ENCODE measurements at regions not wholly inside any gene's neighbourhood (a gene's known extent, or its start where the extent isn't known, plus 50 kb on each side); places are given as distances from the start of the nearest gene placed in this dataset.

- TF ChIP-seq CTCF (conservative IDR thresholded peaks at IDR 0.05; ENCODE audit: low read depth, low read length) (no peak), EZH2phosphoT487 (IDR thresholded peaks at IDR 0.05; ENCODE audit: borderline replicate concordance, low read length) (no peak), EZH2 (IDR thresholded peaks at IDR 0.05; ENCODE audit: low read length, unreplicated experiment) (no peak)
- CTCF ChIA-PET = no interaction called here
- no TSS peak for BruUV-seq (replicated peaks)
- POLR2A ChIA-PET (ENCODE audit: unreplicated experiment) = no interaction called here
- Histone ChIP-seq H3K79me2 (ENCODE audit: low read length) (no peaks in the 10 kb centered on the region), H3K9ac (ENCODE audit: low read length) (no peak overlapping the region), H3K27me3 (ENCODE audit: low read length) (peaks cover 16% of the 10 kb centered on the region), H3K4me3 (ENCODE audit: low read length) (no peak overlapping the region), H3K36me3 (ENCODE audit: low read depth, low read length) (no peaks in the 10 kb centered on the region), H2AFZ (ENCODE audit: low read length) (no peak overlapping the region), H3K27ac (ENCODE audit: low read length) (no peak overlapping the region), H4K20me1 (ENCODE audit: low read length) (no peaks in the 10 kb centered on the region), H3K9me2 (replicated peaks; ENCODE audit: low read length) (no peaks in the 10 kb centered on the region), H3K9me3 (ENCODE audit: low read length) (no peaks in the 10 kb centered on the region), H3K4me2 (ENCODE audit: low read length) (no peak overlapping the region), H3F3A (ENCODE audit: low read length, unreplicated experiment) (no peaks in the 10 kb centered on the region), H3K4me1 (ENCODE audit: insufficient read depth, low read length) (no peaks in the 10 kb centered on the region)
- ATAC-seq (no peak), DNase-seq (no peak)
- intact Hi-C loops (cut with micrococcal nuclease) = no loop called here
These were observed 182.3 kb downstream of the IRX2 start for GRCh38 chr5:2569176-2569575.

GRCh38 chr5:2566284-2566683 is 185.2 kb downstream of the IRX2 start:
- no peak overlapping the region for H2AFZ ChIP-seq (ENCODE audit: low read length)
- no peak overlapping the region for H3K27ac ChIP-seq (ENCODE audit: low read length)
- no peak overlapping the region for H3K9ac ChIP-seq (ENCODE audit: low read length)
- H4K20me1 ChIP-seq (ENCODE audit: low read length) = no peaks in the 10 kb centered on the region
- no peaks in the 10 kb centered on the region for H3K36me3 ChIP-seq (ENCODE audit: low read depth, low read length)
- ChIA-PET POLR2A (ENCODE audit: unreplicated experiment) (no interaction called here), CTCF (no interaction called here)
- H3K27me3 ChIP-seq (ENCODE audit: low read length) = peaks cover 16% of the 10 kb centered on the region
- DNase-seq (peak; percentile 6), ATAC-seq (no peak)
- no peaks in the 10 kb centered on the region for H3K4me1 ChIP-seq (ENCODE audit: insufficient read depth, low read length)
- H3K79me2 ChIP-seq (ENCODE audit: low read length) = no peaks in the 10 kb centered on the region
- no peaks in the 10 kb centered on the region for H3K9me2 ChIP-seq (replicated peaks; ENCODE audit: low read length)
- H3K4me2 ChIP-seq (ENCODE audit: low read length) = no peak overlapping the region
- intact Hi-C loops (cut with micrococcal nuclease) = no loop called here
- no TSS peak for BruUV-seq (replicated peaks)
- no peaks in the 10 kb centered on the region for H3K9me3 ChIP-seq (ENCODE audit: low read length)
- no peaks in the 10 kb centered on the region for H3F3A ChIP-seq (ENCODE audit: low read length, unreplicated experiment)
- H3K4me3 ChIP-seq (ENCODE audit: low read length) = no peak overlapping the region
- TF ChIP-seq EZH2phosphoT487 (IDR thresholded peaks at IDR 0.05; ENCODE audit: borderline replicate concordance, low read length) = no peak
- TF ChIP-seq EZH2 (IDR thresholded peaks at IDR 0.05; ENCODE audit: low read length, unreplicated experiment) = no peak
- no peak for TF ChIP-seq CTCF (conservative IDR thresholded peaks at IDR 0.05; ENCODE audit: low read depth, low read length)

GRCh38 chr5:2565147-2565546 is 186.3 kb downstream of the IRX2 start:
- Histone ChIP-seq H3K36me3 (ENCODE audit: low read depth, low read length) (no peaks in the 10 kb centered on the region), H2AFZ (ENCODE audit: low read length) (no peak overlapping the region), H3F3A (ENCODE audit: low read length, unreplicated experiment) (no peaks in the 10 kb centered on the region), H3K9me3 (ENCODE audit: low read length) (no peaks in the 10 kb centered on the region), H3K79me2 (ENCODE audit: low read length) (no peaks in the 10 kb centered on the region), H3K9ac (ENCODE audit: low read length) (no peak overlapping the region), H3K27ac (ENCODE audit: low read length) (no peak overlapping the region), H3K27me3 (ENCODE audit: low read length) (peaks cover 8% of the 10 kb centered on the region), H4K20me1 (ENCODE audit: low read length) (no peaks in the 10 kb centered on the region), H3K4me1 (ENCODE audit: insufficient read depth, low read length) (no peaks in the 10 kb centered on the region), H3K4me2 (ENCODE audit: low read length) (no peak overlapping the region), H3K9me2 (replicated peaks; ENCODE audit: low read length) (no peaks in the 10 kb centered on the region), H3K4me3 (ENCODE audit: low read length) (no peak overlapping the region)
- intact Hi-C loops (cut with micrococcal nuclease) = no loop called here
- POLR2A ChIA-PET (ENCODE audit: unreplicated experiment) = no interaction called here
- CTCF ChIA-PET = no interaction called here
- no peak for ATAC-seq
- no TSS peak for BruUV-seq (replicated peaks)
- DNase-seq = no peak
- no peak for TF ChIP-seq EZH2 (IDR thresholded peaks at IDR 0.05; ENCODE audit: low read length, unreplicated experiment)
- TF ChIP-seq EZH2phosphoT487 (IDR thresholded peaks at IDR 0.05; ENCODE audit: borderline replicate concordance, low read length) = no peak
- TF ChIP-seq CTCF (conservative IDR thresholded peaks at IDR 0.05; ENCODE audit: low read depth, low read length) = no peak
